ENCODE measurements at regions not wholly inside any gene's neighbourhood (a gene's known extent, or its start where the extent isn't known, plus 50 kb on each side); places are given as distances from the start of the nearest gene placed in this dataset.

DNA sequence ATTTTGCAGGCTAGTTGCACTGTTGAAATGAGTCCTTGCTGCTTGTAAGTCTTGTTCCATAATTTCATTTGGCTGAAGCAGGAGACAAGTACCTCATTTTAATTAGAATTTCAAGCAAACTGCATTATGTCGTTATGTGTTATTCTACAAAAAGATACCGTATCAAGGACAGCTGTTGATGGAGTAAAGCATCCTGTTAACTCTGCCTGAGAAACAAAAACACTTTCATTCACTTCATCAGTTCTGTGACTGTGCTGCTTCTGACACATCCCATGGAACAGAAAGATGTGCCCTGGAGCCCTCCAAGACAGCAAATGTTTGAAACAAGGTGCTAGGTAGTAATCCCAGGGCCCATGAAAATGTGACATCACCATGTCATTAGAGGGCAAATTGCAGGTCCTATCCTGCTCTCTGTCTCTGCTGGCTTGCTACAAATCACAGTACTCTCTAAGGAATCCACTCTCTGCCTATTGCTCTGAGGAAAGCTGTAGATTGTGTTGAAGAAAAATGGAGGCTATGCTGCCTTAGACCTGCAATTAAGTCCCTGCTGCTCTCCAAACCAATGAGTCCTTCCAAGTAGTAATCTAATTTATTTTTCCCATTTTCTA lies 209.7 kb upstream of the PARD3B start:
- DNase-seq (ENCODE audit: low spot score) (no peak), ATAC-seq (no peak)
- H2AFZ ChIP-seq: no peak overlapping the region
- no peak overlapping the region for H3K4me3 Mint-ChIP-seq
- H3K27me3 ChIP-seq (ENCODE audit: insufficient read depth): no peaks in the 10 kb centered on the region
- H3K9me3 Mint-ChIP-seq: no peaks in the 10 kb centered on the region
- no peaks in the 10 kb centered on the region for H3K36me3 Mint-ChIP-seq (ENCODE audit: low read depth)
- H3K27ac Mint-ChIP-seq: no peak overlapping the region
- no peak overlapping the region for H3K4me2 ChIP-seq
- no peaks in the 10 kb centered on the region for H3F3A ChIP-seq (replicated peaks; ENCODE audit: low read depth)
- peaks cover 15% of the 10 kb centered on the region for H3K4me1 ChIP-seq (ENCODE audit: insufficient read depth)
- no peaks in the 10 kb centered on the region for H3K27me3 Mint-ChIP-seq (ENCODE audit: insufficient read depth, low read depth, poor library complexity)
- no peaks in the 10 kb centered on the region for H4K20me1 ChIP-seq (replicated peaks; ENCODE audit: insufficient read depth)
- H3K4me3 ChIP-seq: no peak overlapping the region
- H3K9me2 ChIP-seq (ENCODE audit: insufficient read depth): no peaks in the 10 kb centered on the region
- no peaks in the 10 kb centered on the region for H3K79me2 ChIP-seq (replicated peaks; ENCODE audit: insufficient read depth)
- H3K27ac ChIP-seq (ENCODE audit: low read depth): no peak overlapping the region
- TF ChIP-seq EZH2 (IDR thresholded peaks at IDR 0.05; ENCODE audit: low read depth, unreplicated experiment) (no peak), POLR2AphosphoS5 (IDR thresholded peaks at IDR 0.05; ENCODE audit: low read depth) (no peak), CREB1 (CRISPR knock-in tag; IDR thresholded peaks at IDR 0.05; ENCODE audit: low read depth) (no peak), ZNF114 (CRISPR knock-in tag; IDR thresholded peaks at IDR 0.05) (no peak), EZH2phosphoT487 (IDR thresholded peaks at IDR 0.05; ENCODE audit: unreplicated experiment) (no peak), NANOG (IDR thresholded peaks at IDR 0.05; ENCODE audit: borderline replicate concordance) (no peak), JUNB (IDR thresholded peaks at IDR 0.05; ENCODE audit: unreplicated experiment) (no peak), ZNF331 (CRISPR knock-in tag; IDR thresholded peaks at IDR 0.05; ENCODE audit: low read depth) (no peak)
- TF ChIP-seq, protein P1, sequence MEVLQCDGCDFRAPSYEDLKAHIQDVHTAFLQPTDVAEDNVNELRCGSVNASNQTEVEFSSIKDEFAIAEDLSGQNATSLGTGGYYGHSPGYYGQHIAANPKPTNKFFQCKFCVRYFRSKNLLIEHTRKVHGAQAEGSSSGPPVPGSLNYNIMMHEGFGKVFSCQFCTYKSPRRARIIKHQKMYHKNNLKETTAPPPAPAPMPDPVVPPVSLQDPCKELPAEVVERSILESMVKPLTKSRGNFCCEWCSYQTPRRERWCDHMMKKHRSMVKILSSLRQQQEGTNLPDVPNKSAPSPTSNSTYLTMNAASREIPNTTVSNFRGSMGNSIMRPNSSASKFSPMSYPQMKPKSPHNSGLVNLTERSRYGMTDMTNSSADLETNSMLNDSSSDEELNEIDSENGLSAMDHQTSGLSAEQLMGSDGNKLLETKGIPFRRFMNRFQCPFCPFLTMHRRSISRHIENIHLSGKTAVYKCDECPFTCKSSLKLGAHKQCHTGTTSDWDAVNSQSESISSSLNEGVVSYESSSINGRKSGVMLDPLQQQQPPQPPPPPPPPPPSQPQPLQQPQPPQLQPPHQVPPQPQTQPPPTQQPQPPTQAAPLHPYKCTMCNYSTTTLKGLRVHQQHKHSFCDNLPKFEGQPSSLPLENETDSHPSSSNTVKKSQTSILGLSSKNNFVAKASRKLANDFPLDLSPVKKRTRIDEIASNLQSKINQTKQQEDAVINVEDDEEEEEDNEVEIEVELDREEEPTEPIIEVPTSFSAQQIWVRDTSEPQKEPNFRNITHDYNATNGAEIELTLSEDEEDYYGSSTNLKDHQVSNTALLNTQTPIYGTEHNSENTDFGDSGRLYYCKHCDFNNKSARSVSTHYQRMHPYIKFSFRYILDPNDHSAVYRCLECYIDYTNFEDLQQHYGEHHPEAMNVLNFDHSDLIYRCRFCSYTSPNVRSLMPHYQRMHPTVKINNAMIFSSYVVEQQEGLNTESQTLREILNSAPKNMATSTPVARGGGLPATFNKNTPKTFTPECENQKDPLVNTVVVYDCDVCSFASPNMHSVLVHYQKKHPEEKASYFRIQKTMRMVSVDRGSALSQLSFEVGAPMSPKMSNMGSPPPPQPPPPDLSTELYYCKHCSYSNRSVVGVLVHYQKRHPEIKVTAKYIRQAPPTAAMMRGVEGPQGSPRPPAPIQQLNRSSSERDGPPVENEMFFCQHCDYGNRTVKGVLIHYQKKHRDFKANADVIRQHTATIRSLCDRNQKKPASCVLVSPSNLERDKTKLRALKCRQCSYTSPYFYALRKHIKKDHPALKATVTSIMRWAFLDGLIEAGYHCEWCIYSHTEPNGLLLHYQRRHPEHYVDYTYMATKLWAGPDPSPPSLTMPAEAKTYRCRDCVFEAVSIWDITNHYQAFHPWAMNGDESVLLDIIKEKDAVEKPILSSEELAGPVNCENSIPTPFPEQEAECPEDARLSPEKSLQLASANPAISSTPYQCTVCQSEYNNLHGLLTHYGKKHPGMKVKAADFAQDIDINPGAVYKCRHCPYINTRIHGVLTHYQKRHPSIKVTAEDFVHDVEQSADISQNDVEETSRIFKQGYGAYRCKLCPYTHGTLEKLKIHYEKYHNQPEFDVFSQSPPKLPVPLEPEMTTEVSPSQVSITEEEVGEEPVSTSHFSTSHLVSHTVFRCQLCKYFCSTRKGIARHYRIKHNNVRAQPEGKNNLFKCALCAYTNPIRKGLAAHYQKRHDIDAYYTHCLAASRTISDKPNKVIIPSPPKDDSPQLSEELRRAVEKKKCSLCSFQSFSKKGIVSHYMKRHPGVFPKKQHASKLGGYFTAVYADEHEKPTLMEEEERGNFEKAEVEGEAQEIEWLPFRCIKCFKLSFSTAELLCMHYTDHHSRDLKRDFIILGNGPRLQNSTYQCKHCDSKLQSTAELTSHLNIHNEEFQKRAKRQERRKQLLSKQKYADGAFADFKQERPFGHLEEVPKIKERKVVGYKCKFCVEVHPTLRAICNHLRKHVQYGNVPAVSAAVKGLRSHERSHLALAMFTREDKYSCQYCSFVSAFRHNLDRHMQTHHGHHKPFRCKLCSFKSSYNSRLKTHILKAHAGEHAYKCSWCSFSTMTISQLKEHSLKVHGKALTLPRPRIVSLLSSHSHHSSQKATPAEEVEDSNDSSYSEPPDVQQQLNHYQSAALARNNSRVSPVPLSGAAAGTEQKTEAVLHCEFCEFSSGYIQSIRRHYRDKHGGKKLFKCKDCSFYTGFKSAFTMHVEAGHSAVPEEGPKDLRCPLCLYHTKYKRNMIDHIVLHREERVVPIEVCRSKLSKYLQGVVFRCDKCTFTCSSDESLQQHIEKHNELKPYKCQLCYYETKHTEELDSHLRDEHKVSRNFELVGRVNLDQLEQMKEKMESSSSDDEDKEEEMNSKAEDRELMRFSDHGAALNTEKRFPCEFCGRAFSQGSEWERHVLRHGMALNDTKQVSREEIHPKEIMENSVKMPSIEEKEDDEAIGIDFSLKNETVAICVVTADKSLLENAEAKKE (CRISPR knock-in tag; IDR thresholded peaks at IDR 0.05): no peak
- TF ChIP-seq, protein P2, sequence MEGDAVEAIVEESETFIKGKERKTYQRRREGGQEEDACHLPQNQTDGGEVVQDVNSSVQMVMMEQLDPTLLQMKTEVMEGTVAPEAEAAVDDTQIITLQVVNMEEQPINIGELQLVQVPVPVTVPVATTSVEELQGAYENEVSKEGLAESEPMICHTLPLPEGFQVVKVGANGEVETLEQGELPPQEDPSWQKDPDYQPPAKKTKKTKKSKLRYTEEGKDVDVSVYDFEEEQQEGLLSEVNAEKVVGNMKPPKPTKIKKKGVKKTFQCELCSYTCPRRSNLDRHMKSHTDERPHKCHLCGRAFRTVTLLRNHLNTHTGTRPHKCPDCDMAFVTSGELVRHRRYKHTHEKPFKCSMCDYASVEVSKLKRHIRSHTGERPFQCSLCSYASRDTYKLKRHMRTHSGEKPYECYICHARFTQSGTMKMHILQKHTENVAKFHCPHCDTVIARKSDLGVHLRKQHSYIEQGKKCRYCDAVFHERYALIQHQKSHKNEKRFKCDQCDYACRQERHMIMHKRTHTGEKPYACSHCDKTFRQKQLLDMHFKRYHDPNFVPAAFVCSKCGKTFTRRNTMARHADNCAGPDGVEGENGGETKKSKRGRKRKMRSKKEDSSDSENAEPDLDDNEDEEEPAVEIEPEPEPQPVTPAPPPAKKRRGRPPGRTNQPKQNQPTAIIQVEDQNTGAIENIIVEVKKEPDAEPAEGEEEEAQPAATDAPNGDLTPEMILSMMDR (conservative IDR thresholded peaks at IDR 0.05; ENCODE audit: low read depth in 2 of 2): no peak
- H3K4me1 Mint-ChIP-seq: peaks cover 17% of the 10 kb centered on the region
- no peaks in the 10 kb centered on the region for H3K36me3 ChIP-seq (ENCODE audit: insufficient read depth)

Data from GM23338 (cell line).